IMR-90 (cell line): ENCODE measurements at regions not wholly inside any gene's neighbourhood (a gene's known extent, or its start where the extent isn't known, plus 50 kb on each side); places are given as distances from the start of the nearest gene placed in this dataset.

ENCODE experiments used
- ATAC-seq: fragments of 200-7000 bp; cut with Tn5 transposase; 2 replicates; pipeline ENCODE4 v1.9.1; 2020; ENCODE audit warnings: low read depth, mild to moderate bottlenecking, moderate library complexity
- BruUV-seq: library from RNA; stranded (reverse); fragments of 400-500 nt; replicated peaks from 2 replicates; lab custom pipeline; 2021; lab: Mats Ljungman, UMichigan
- CTCF ChIA-PET: fragments of 300-600 bp; formaldehyde crosslinking; extraction: SDS; loops from one replicate; lab custom pipeline; 2021; ENCODE audit warnings: antibody characterized with exemption; lab: Yijun Ruan, JAX
- POLR2A ChIA-PET: fragments of 300-600 bp; sonication (Branson Sonifier 250); formaldehyde crosslinking; loops from one replicate; lab custom pipeline; 2022; ENCODE audit warnings: antibody characterized with exemption; ENCODE audit not compliant: unreplicated experiment; lab: Charles Lee
- DNase-seq: peaks from one replicate; pipeline ENCODE4 v3.0.0; 2013
- H2AFZ ChIP-seq: replicated peaks from 2 replicates; pipeline ENCODE3; 2013; ENCODE audit warnings: low read length, mild to moderate bottlenecking; ENCODE audit not compliant: poor library complexity
- H2AK5ac ChIP-seq: 2 replicates; pipeline ENCODE4 v1.6.1; 2013; ENCODE audit warnings: low read depth, low read length, inconsistent platforms
- H2AK9ac ChIP-seq: replicated peaks from 2 replicates; pipeline ENCODE3; 2013; ENCODE audit warnings: mild to moderate bottlenecking, low read depth, low read length, moderate library complexity; ENCODE audit not compliant: poor library complexity
- H2BK120ac ChIP-seq: 2 replicates; pipeline ENCODE4 v1.6.1; 2013; ENCODE audit warnings: low read depth, low read length, inconsistent platforms
- H2BK15ac ChIP-seq: 3 replicates; pipeline ENCODE4 v1.6.1; 2013; ENCODE audit warnings: low read depth, low read length, inconsistent platforms
- H2BK20ac ChIP-seq: 2 replicates; pipeline ENCODE4 v1.6.1; 2013; ENCODE audit warnings: low read depth, mild to moderate bottlenecking, inconsistent platforms, low read length, moderate library complexity
- H2BK5ac ChIP-seq: 2 replicates; pipeline ENCODE4 v1.6.1; 2013; ENCODE audit warnings: mild to moderate bottlenecking, low read depth, low read length, inconsistent platforms; ENCODE audit not compliant: poor library complexity, severe bottlenecking
- H3K14ac ChIP-seq: replicated peaks from 2 replicates; pipeline ENCODE4 v1.6.1; 2013; ENCODE audit warnings: low read depth, low read length, inconsistent platforms
- H3K18ac ChIP-seq: 2 replicates; pipeline ENCODE4 v1.6.1; 2013; ENCODE audit warnings: low read depth, low read length, control low read depth
- H3K23ac ChIP-seq: 2 replicates; pipeline ENCODE4 v1.6.1; 2013; ENCODE audit warnings: low read depth, low read length, inconsistent platforms
- H3K27ac ChIP-seq: 2 replicates; pipeline ENCODE4 v1.5.1; 2013; ENCODE audit warnings: mild to moderate bottlenecking, control low read depth, low read length; ENCODE audit not compliant: insufficient read depth
- H3K27me3 ChIP-seq: 2 replicates; pipeline ENCODE4 v1.6.1; 2013; ENCODE audit warnings: low read length; ENCODE audit not compliant: control insufficient read depth, insufficient read depth
- H3K36me3 ChIP-seq: 2 replicates; pipeline ENCODE4 v1.6.1; 2013; ENCODE audit warnings: low read length, mixed read lengths; ENCODE audit not compliant: control insufficient read depth, insufficient read depth
- H3K4ac ChIP-seq: 2 replicates; pipeline ENCODE4 v1.6.1; 2013; ENCODE audit warnings: low read depth, low read length, inconsistent platforms
- H3K4me1 ChIP-seq: 2 replicates; pipeline ENCODE4 v1.6.1; 2013; ENCODE audit warnings: low read length, mixed read lengths; ENCODE audit not compliant: control insufficient read depth, insufficient read depth
- H3K4me2 ChIP-seq: 2 replicates; pipeline ENCODE4 v1.6.1; 2013; ENCODE audit warnings: low read depth, mild to moderate bottlenecking, control low read depth, low read length, moderate library complexity
- H3K4me3 ChIP-seq: 2 replicates; pipeline ENCODE4 v1.5.1; 2013; ENCODE audit warnings: low read depth, mild to moderate bottlenecking, control low read depth, low read length, moderate library complexity; ENCODE audit not compliant: insufficient read depth
- H3K56ac ChIP-seq: 2 replicates; pipeline ENCODE4 v1.6.1; 2013; ENCODE audit warnings: low read length, inconsistent platforms; ENCODE audit not compliant: insufficient read depth; ENCODE audit errors: extremely low read depth
- H3K79me1 ChIP-seq, 2 experiments: 2 replicates each; pipeline ENCODE4 v1.6.1; 2013; ENCODE audit warnings: low read length in 2 of 2, inconsistent platforms in 1 of 2, low read depth in 1 of 2
- H3K9ac ChIP-seq: 2 replicates; pipeline ENCODE4 v1.6.1; 2013; ENCODE audit warnings: low read depth, low read length, control low read depth
- H3K9me1 ChIP-seq: 2 replicates; pipeline ENCODE4 v1.6.1; 2013; ENCODE audit warnings: low read length, inconsistent platforms; ENCODE audit not compliant: insufficient read depth
- H3K9me3 ChIP-seq: 2 replicates; pipeline ENCODE4 v1.6.1; 2013; ENCODE audit warnings: low read length; ENCODE audit not compliant: control insufficient read depth, insufficient read depth
- H4K20me1 ChIP-seq: 2 replicates; pipeline ENCODE4 v1.6.1; 2013; ENCODE audit warnings: low read length, inconsistent platforms; ENCODE audit not compliant: insufficient read depth
- H4K5ac ChIP-seq: 2 replicates; pipeline ENCODE4 v1.6.1; 2013; ENCODE audit warnings: mild to moderate bottlenecking, low read depth, low read length, control low read depth
- H4K8ac ChIP-seq, 2 experiments: 2 replicates each; pipeline ENCODE4 v1.6.1; 2013; ENCODE audit warnings: low read depth in 2 of 2, low read length in 2 of 2, control low read depth in 1 of 2, inconsistent platforms in 1 of 2
- H4K91ac ChIP-seq: 2 replicates; pipeline ENCODE4 v1.6.1; 2013; ENCODE audit warnings: low read depth, low read length, inconsistent platforms; ENCODE audit not compliant: insufficient read depth
- CEBPB ChIP-seq: IDR thresholded peaks from 2 replicates; pipeline ENCODE4 v1.6.1; 2012; ENCODE audit warnings: low read depth, low read length, improper control_type of control experiment
- CHD1 ChIP-seq: IDR thresholded peaks from 2 replicates; pipeline ENCODE4 v1.6.1; 2012; ENCODE audit warnings: low read depth, low read length, improper control_type of control experiment
- FOS ChIP-seq: fragments of 150-350 bp; IDR thresholded peaks from 2 replicates; pipeline ENCODE4 v1.6.1; 2016; ENCODE audit warnings: low read depth, low read length
- MAFK ChIP-seq: IDR thresholded peaks from 2 replicates; pipeline ENCODE4 v1.6.1; 2012; ENCODE audit warnings: low read depth, low read length, improper control_type of control experiment
- MXI1 ChIP-seq: IDR thresholded peaks from 2 replicates; pipeline ENCODE4 v1.6.1; 2012; ENCODE audit warnings: low read depth, mild to moderate bottlenecking, low read length, moderate library complexity, borderline replicate concordance
- RAD21 ChIP-seq: IDR thresholded peaks from 2 replicates; pipeline ENCODE4 v1.6.1; 2012; ENCODE audit warnings: low read length, improper control_type of control experiment
- RFX5 ChIP-seq: IDR thresholded peaks from 2 replicates; pipeline ENCODE4 v1.8.0; 2012; ENCODE audit warnings: low read depth, mild to moderate bottlenecking, low read length, moderate library complexity
- SMC3 ChIP-seq: fragments of 150-350 bp; IDR thresholded peaks from 2 replicates; pipeline ENCODE4 v1.6.1; 2016; ENCODE audit warnings: low read depth, mild to moderate bottlenecking, antibody characterized with exemption, low read length, moderate library complexity
- WGBS, 2 experiments: methylation state at CpG; one replicate each; pipeline versions ENCODE4 v1.1.5 to v1.1.7; 2013; ENCODE audit warnings: missing lambda C conversion rate in 2 of 2; ENCODE audit not compliant: insufficient read length in 1 of 2; ENCODE audit errors: extremely low coverage in 2 of 2; 5-methylcytosine and 5-hydroxymethylcytosine counted together
- dilution Hi-C: fragments of 300-500 bp; cut with HindIII; formaldehyde crosslinking; loops from one replicate; pipeline ENCODE4 v1.14.3; 2018; ENCODE audit warnings: low sequenced_read_pairs; ENCODE audit not compliant: unreplicated experiment
- in situ Hi-C: fragments of 300-500 bp; cut with MboI; formaldehyde crosslinking; loops from 3 replicates; pipeline ENCODE4 v1.14.3; 2019; ENCODE audit warnings: low sequenced_read_pairs, inconsistent platforms, mixed read lengths
- intact Hi-C: fragments of 100-400 bp; cut with micrococcal nuclease; formaldehyde crosslinking; loops from 2 replicates; pipeline ENCODE4 v1.10.0; 2022
- TF ChIP-seq, protein P1 (sequence below): fragments of 150-350 bp; IDR thresholded peaks from 2 replicates; pipeline ENCODE4 v1.6.1; 2017; ENCODE audit warnings: mild to moderate bottlenecking, antibody characterized with exemption, low read length, low read depth
- TF ChIP-seq, protein P2 (sequence below): conservative IDR thresholded peaks from 2 replicates; pipeline ENCODE4 v1.5.1; 2012; ENCODE audit warnings: mild to moderate bottlenecking, low read depth, low read length, improper control_type of control experiment

GRCh38 chr10:56722912-56723311, 361.9 kb upstream of the ZWINT start:
- H2AFZ ChIP-seq, result no peak overlapping the region
- no peak overlapping the region for H2BK15ac ChIP-seq
- H3K18ac ChIP-seq, result no peak overlapping the region
- no peak overlapping the region for H4K8ac ChIP-seq
- CTCF ChIA-PET, result no interaction called here
- H3K4me2 ChIP-seq, result no peak overlapping the region
- H3K14ac ChIP-seq, result no peak overlapping the region
- ATAC-seq (no peak), DNase-seq (no peak)
- no peak overlapping the region for H3K27ac ChIP-seq
- H3K56ac ChIP-seq, result no peak overlapping the region
- H2AK9ac ChIP-seq, result no peak overlapping the region
- H3K9ac ChIP-seq, result no peak overlapping the region
- H2BK120ac ChIP-seq, result no peak overlapping the region
- POLR2A ChIA-PET, result no interaction called here
- peaks cover 2% of the 10 kb centered on the region; the same call in 1 of the 2 replicates for H3K9me3 ChIP-seq
- no peaks in the 10 kb centered on the region for H4K20me1 ChIP-seq
- no peaks in the 10 kb centered on the region for H3K9me1 ChIP-seq
- dilution Hi-C loops, result no loop called here
- intact Hi-C loops, result no loop called here
- no peaks in the 10 kb centered on the region for H3K36me3 ChIP-seq
- no peak overlapping the region for H4K91ac ChIP-seq
- H3K23ac ChIP-seq, result no peak overlapping the region
- no peak overlapping the region for H4K5ac ChIP-seq
- BruUV-seq, result no TSS peak
- no peaks in the 10 kb centered on the region for H3K4me1 ChIP-seq
- no CpG with 5 or more reads among the region's 7 CpGs for WGBS, 2 experiments
- no peaks in the 10 kb centered on the region for H3K79me1 ChIP-seq
- H2BK20ac ChIP-seq, result no peak overlapping the region
- H3K4ac ChIP-seq, result no peak overlapping the region
- no peak overlapping the region for H3K4me3 ChIP-seq
- no peaks in the 10 kb centered on the region for H3K27me3 ChIP-seq
- no peak overlapping the region for H2BK5ac ChIP-seq
- H2AK5ac ChIP-seq, result no peak overlapping the region
- TF ChIP-seq MAFK (no peak), FOS (no peak), RFX5 (no peak), SMC3 (no peak), CEBPB (no peak), CHD1 (no peak), MXI1 (no peak), RAD21 (no peak)
- TF ChIP-seq, protein P1, sequence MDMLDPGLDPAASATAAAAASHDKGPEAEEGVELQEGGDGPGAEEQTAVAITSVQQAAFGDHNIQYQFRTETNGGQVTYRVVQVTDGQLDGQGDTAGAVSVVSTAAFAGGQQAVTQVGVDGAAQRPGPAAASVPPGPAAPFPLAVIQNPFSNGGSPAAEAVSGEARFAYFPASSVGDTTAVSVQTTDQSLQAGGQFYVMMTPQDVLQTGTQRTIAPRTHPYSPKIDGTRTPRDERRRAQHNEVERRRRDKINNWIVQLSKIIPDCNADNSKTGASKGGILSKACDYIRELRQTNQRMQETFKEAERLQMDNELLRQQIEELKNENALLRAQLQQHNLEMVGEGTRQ, result no peak
- TF ChIP-seq, protein P2, sequence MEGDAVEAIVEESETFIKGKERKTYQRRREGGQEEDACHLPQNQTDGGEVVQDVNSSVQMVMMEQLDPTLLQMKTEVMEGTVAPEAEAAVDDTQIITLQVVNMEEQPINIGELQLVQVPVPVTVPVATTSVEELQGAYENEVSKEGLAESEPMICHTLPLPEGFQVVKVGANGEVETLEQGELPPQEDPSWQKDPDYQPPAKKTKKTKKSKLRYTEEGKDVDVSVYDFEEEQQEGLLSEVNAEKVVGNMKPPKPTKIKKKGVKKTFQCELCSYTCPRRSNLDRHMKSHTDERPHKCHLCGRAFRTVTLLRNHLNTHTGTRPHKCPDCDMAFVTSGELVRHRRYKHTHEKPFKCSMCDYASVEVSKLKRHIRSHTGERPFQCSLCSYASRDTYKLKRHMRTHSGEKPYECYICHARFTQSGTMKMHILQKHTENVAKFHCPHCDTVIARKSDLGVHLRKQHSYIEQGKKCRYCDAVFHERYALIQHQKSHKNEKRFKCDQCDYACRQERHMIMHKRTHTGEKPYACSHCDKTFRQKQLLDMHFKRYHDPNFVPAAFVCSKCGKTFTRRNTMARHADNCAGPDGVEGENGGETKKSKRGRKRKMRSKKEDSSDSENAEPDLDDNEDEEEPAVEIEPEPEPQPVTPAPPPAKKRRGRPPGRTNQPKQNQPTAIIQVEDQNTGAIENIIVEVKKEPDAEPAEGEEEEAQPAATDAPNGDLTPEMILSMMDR, result no peak
- in situ Hi-C loops, result no loop called here
